KMS-11 (cell line): ENCODE measurements at regions not wholly inside any gene's neighbourhood (a gene's known extent, or its start where the extent isn't known, plus 50 kb on each side); places are given as distances from the start of the nearest gene placed in this dataset.
"Not testable (repeated sequence)": the region's sequence is repeated elsewhere in the genome, so short reads cannot be mapped to it uniquely, and the experiment has no call there.

Source experiments
- H2AFZ ChIP-seq: fragments of 200-600 bp; sonication (generic); 2 replicates; pipeline ENCODE4 v1.6.1; 2016; ENCODE audit warnings: antibody characterized with exemption, mixed run types, low read depth
- H3K27ac ChIP-seq: fragments of 200-600 bp; sonication (generic); 2 replicates; pipeline ENCODE4 v1.6.1; 2016; ENCODE audit warnings: mild to moderate bottlenecking, mixed run types
- H3K27me3 ChIP-seq: fragments of 200-600 bp; sonication (generic); 2 replicates; pipeline ENCODE4 v1.6.1; 2017; ENCODE audit warnings: mild to moderate bottlenecking, low read depth, mixed run types, moderate library complexity; ENCODE audit not compliant: insufficient read depth
- H3K36me3 ChIP-seq: fragments of 200-600 bp; sonication (generic); 2 replicates; pipeline ENCODE4 v1.6.1; 2017; ENCODE audit warnings: mild to moderate bottlenecking, mixed run types; ENCODE audit not compliant: insufficient read depth
- H3K4me1 ChIP-seq: fragments of 200-600 bp; sonication (generic); 2 replicates; pipeline ENCODE4 v1.6.1; 2016; ENCODE audit warnings: mild to moderate bottlenecking, low read depth, mixed run types; ENCODE audit not compliant: poor library complexity, severe bottlenecking
- H3K4me2 ChIP-seq: fragments of 200-600 bp; sonication (generic); 2 replicates; pipeline ENCODE4 v1.7.0; 2016; ENCODE audit warnings: mild to moderate bottlenecking, mixed run types
- H3K4me3 ChIP-seq: fragments of 200-600 bp; sonication (generic); IDR thresholded peaks from 2 replicates; pipeline ENCODE4 v1.6.1; 2017; ENCODE audit warnings: low read depth, low read length, mixed read lengths; ENCODE audit not compliant: insufficient read depth
- H3K79me2 ChIP-seq: fragments of 200-600 bp; sonication (generic); 2 replicates; pipeline ENCODE4 v1.6.1; 2016; ENCODE audit warnings: low read depth, mixed run types; ENCODE audit not compliant: insufficient read depth
- H3K9ac ChIP-seq: fragments of 200-600 bp; sonication (generic); 2 replicates; pipeline ENCODE4 v1.6.1; 2016; ENCODE audit warnings: mild to moderate bottlenecking, mixed run types
- H4K20me1 ChIP-seq: fragments of 200-600 bp; sonication (generic); 2 replicates; pipeline ENCODE4 v1.6.1; 2016; ENCODE audit warnings: mild to moderate bottlenecking, mixed run types; ENCODE audit not compliant: insufficient read depth
- CTCF ChIP-seq: fragments of 200-600 bp; sonication (generic); conservative IDR thresholded peaks from 2 replicates; pipeline ENCODE4 v1.6.1; 2017; ENCODE audit warnings: low read depth, mild to moderate bottlenecking, antibody characterized with exemption, low read length, moderate library complexity, mixed read lengths

- Histone ChIP-seq H2AFZ (no peak overlapping the region), H3K27ac (no peak overlapping the region), H3K4me2 (no peak overlapping the region), H4K20me1 (no peaks in the 10 kb centered on the region), H3K79me2 (no peaks in the 10 kb centered on the region), H3K9ac (no peak overlapping the region), H3K4me3 (no peak overlapping the region), H3K4me1 (peaks cover 4% of the 10 kb centered on the region), H3K27me3 (no peaks in the 10 kb centered on the region), H3K36me3 (no peaks in the 10 kb centered on the region)
- no peak for TF ChIP-seq CTCF
These were observed 112.5 kb upstream of the PRSS1 start for GRCh38 chr7:142636751-142637150.

GRCh38 chr7:142636107-142636506 lies 113.2 kb upstream of the PRSS1 start:
- not testable (repeated sequence) for H4K20me1 ChIP-seq, H3K4me3 ChIP-seq, H2AFZ ChIP-seq, H3K9ac ChIP-seq, H3K36me3 ChIP-seq, H3K27ac ChIP-seq, H3K4me2 ChIP-seq, H3K79me2 ChIP-seq, H3K27me3 ChIP-seq, H3K4me1 ChIP-seq

- H3K4me2 ChIP-seq, result no peak overlapping the region; the same call in 1 of the 2 replicates
- peak overlapping the region; percentile 45 for H2AFZ ChIP-seq
- no peak overlapping the region for H3K27ac ChIP-seq
- peaks cover 4% of the 10 kb centered on the region for H3K4me1 ChIP-seq
- no peaks in the 10 kb centered on the region for H4K20me1 ChIP-seq
- no peaks in the 10 kb centered on the region for H3K27me3 ChIP-seq
- H3K9ac ChIP-seq, result no peak overlapping the region
- H3K79me2 ChIP-seq, result no peaks in the 10 kb centered on the region
- H3K36me3 ChIP-seq, result no peaks in the 10 kb centered on the region
- peak; percentile 95 for TF ChIP-seq CTCF
- no peak overlapping the region for H3K4me3 ChIP-seq
These were observed 116.8 kb upstream of the PRSS1 start for GRCh38 chr7:142632271-142633134.

- Histone ChIP-seq H3K79me2 (no peaks in the 10 kb centered on the region), H3K4me2 (no peak overlapping the region), H4K20me1 (no peaks in the 10 kb centered on the region), H2AFZ (no peak overlapping the region), H3K4me3 (no peak overlapping the region), H3K9ac (no peak overlapping the region), H3K4me1 (peaks cover 4% of the 10 kb centered on the region), H3K27ac (no peak overlapping the region), H3K36me3 (no peaks in the 10 kb centered on the region), H3K27me3 (no peaks in the 10 kb centered on the region)
- TF ChIP-seq CTCF, result no peak
These were observed 119.5 kb upstream of the PRSS1 start for GRCh38 chr7:142629588-142630260.

- no peaks in the 10 kb centered on the region for H4K20me1 ChIP-seq
- H3K4me3 ChIP-seq, result no peak overlapping the region
- no peak overlapping the region for H3K27ac ChIP-seq
- no peak for TF ChIP-seq CTCF
- H3K9ac ChIP-seq, result no peak overlapping the region
- H3K36me3 ChIP-seq, result no peaks in the 10 kb centered on the region
- H3K27me3 ChIP-seq, result no peaks in the 10 kb centered on the region
- no peaks in the 10 kb centered on the region for H3K79me2 ChIP-seq
- H3K4me2 ChIP-seq, result no peak overlapping the region
- H2AFZ ChIP-seq, result no peak overlapping the region
- H3K4me1 ChIP-seq, result peaks cover 4% of the 10 kb centered on the region
These were observed 120.3 kb upstream of the PRSS1 start for GRCh38 chr7:142628945-142629344.

- not testable (repeated sequence) for H3K9ac ChIP-seq, H3K4me3 ChIP-seq, H3K4me2 ChIP-seq, H3K27ac ChIP-seq, H3K27me3 ChIP-seq, H2AFZ ChIP-seq, H3K79me2 ChIP-seq, H3K36me3 ChIP-seq, H4K20me1 ChIP-seq, H3K4me1 ChIP-seq
These were observed 122.0 kb upstream of the PRSS1 start for GRCh38 chr7:142627223-142627622.
